DND-41 (cell line): ENCODE measurements at regions not wholly inside any gene's neighbourhood (a gene's known extent, or its start where the extent isn't known, plus 50 kb on each side); places are given as distances from the start of the nearest gene placed in this dataset.

ENCODE experiments used
- ATAC-seq: fragments of 200-7000 bp; cut with Tn5 transposase; 3 replicates; pipeline ENCODE4 v1.9.1; 2021; ENCODE audit warnings: low read depth; ENCODE audit not compliant: insufficient read depth
- DNase-seq: peaks from one replicate; pipeline ENCODE4 v3.0.0-alpha.2; 2020
- H2AFZ ChIP-seq: 2 replicates; pipeline ENCODE4 v1.6.0; 2012; ENCODE audit warnings: low read depth, low read length
- H3K27ac ChIP-seq: 2 replicates; pipeline ENCODE4 v1.5.1; 2012; ENCODE audit warnings: low read length, inconsistent platforms
- H3K27me3 ChIP-seq: fragments of 200-600 bp; sonication (generic); 2 replicates; pipeline ENCODE4 v1.6.0; 2012; ENCODE audit warnings: low read length, mild to moderate bottlenecking, inconsistent platforms; ENCODE audit not compliant: insufficient read depth, poor library complexity
- H3K36me3 ChIP-seq: 2 replicates; pipeline ENCODE4 v1.5.1; 2012; ENCODE audit warnings: low read length, inconsistent platforms; ENCODE audit not compliant: insufficient read depth
- H3K4me1 ChIP-seq: 2 replicates; pipeline ENCODE4 v1.5.1; 2012; ENCODE audit warnings: mild to moderate bottlenecking, low read length; ENCODE audit not compliant: insufficient read depth
- H3K4me2 ChIP-seq: 2 replicates; pipeline ENCODE4 v1.6.0; 2012; ENCODE audit warnings: mild to moderate bottlenecking, moderate library complexity, low read length, inconsistent platforms; ENCODE audit not compliant: insufficient read depth
- H3K4me3 ChIP-seq, 2 experiments: fragments of 200-600 bp in 1 of 2; shearing (Covaris generic) in 1 of 2; 2 replicates each; pipeline ENCODE4 v1.5.1; 2012 to 2016; ENCODE audit warnings: inconsistent platforms in 2 of 2, low read length in 2 of 2, mild to moderate bottlenecking in 2 of 2, low read depth in 1 of 2, moderate library complexity in 1 of 2
- H3K79me2 ChIP-seq: 2 replicates; pipeline ENCODE4 v1.6.0; 2012; ENCODE audit warnings: low read length, inconsistent platforms; ENCODE audit not compliant: insufficient read depth
- H3K9ac ChIP-seq: 2 replicates; pipeline ENCODE4 v1.6.0; 2012; ENCODE audit warnings: low read depth, mild to moderate bottlenecking, inconsistent platforms, low read length, moderate library complexity
- H3K9me3 ChIP-seq: 2 replicates; pipeline ENCODE4 v1.5.1; 2012; ENCODE audit warnings: low read length, moderate library complexity, mild to moderate bottlenecking, inconsistent platforms; ENCODE audit not compliant: insufficient read depth, severe bottlenecking
- H4K20me1 ChIP-seq: 2 replicates; pipeline ENCODE4 v1.6.0; 2012; ENCODE audit warnings: low read length; ENCODE audit not compliant: insufficient read depth
- CTCF ChIP-seq: IDR thresholded peaks from 2 replicates; pipeline ENCODE4 v1.5.1; 2012; ENCODE audit warnings: borderline replicate concordance, low read length, moderate library complexity, mild to moderate bottlenecking; ENCODE audit not compliant: poor library complexity, severe bottlenecking; ENCODE audit errors: extremely low read depth
- EZH2 ChIP-seq: IDR thresholded peaks from 3 replicates; pipeline ENCODE4 v1.6.1; 2012; ENCODE audit warnings: borderline replicate concordance, low read depth, mild to moderate bottlenecking, moderate library complexity, low read length, inconsistent platforms; ENCODE audit not compliant: severe bottlenecking

DNA sequence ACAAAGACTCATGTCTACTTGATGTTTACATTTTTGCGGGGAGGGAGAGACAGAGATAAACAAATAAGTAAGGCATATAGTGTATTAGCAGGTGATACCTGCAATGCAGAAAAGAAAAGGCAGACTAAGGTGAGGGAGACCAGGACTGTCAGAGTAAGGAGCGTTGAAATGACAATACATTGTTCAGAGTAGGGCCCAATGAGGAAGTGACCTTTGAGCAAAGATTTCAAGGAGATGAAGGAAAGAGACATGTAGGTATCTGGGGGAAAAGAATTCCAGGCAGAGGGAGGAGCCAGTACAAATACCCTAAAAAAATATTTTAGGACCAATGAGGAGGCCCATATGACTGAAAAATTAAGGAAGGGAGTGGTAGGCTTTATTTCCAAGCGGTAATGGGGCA lies 162.7 kb upstream of the PRSS1 start:
- H4K20me1 ChIP-seq, result no peaks in the 10 kb centered on the region

GRCh38 chr7:142585425-142585824 lies 163.8 kb upstream of the PRSS1 start:
- no peaks in the 10 kb centered on the region for H3K9me3 ChIP-seq
- H3K4me3 ChIP-seq, result no peak overlapping the region
- DNase-seq (peak; percentile 30), ATAC-seq (peak; percentile 41; the same call in 1 of the 3 replicates)
- TF ChIP-seq EZH2 (no peak), CTCF (peak; percentile 57)
- H3K27me3 ChIP-seq, result no peaks in the 10 kb centered on the region
- H2AFZ ChIP-seq, result no peak overlapping the region
- H3K79me2 ChIP-seq, result no peaks in the 10 kb centered on the region
- peaks cover 54% of the 10 kb centered on the region for H3K4me1 ChIP-seq
- peak overlapping the region; percentile 46; the same call in 1 of the 2 replicates for H3K27ac ChIP-seq
- H3K9ac ChIP-seq, result no peak overlapping the region
- no peak overlapping the region for H3K4me2 ChIP-seq
- no peaks in the 10 kb centered on the region for H3K36me3 ChIP-seq
- no peaks in the 10 kb centered on the region for H4K20me1 ChIP-seq

More for the DNA sequence above, 162.7 kb upstream of the PRSS1 start:
- no peak for TF ChIP-seq CTCF
- no peak for TF ChIP-seq EZH2
- no peak for DNase-seq
- 0 out of 2 replicates have a peak overlapping the region, but pooled peaks have one; percentile 26 for H3K27ac ChIP-seq
- H2AFZ ChIP-seq, result no peak overlapping the region
- no peaks in the 10 kb centered on the region for H3K79me2 ChIP-seq
- peaks cover 42% of the 10 kb centered on the region for H3K4me1 ChIP-seq
- no peak overlapping the region for H3K4me3 ChIP-seq
- ATAC-seq, result no peak
- H3K9ac ChIP-seq, result no peak overlapping the region
- H3K4me2 ChIP-seq, result no peak overlapping the region
- no peaks in the 10 kb centered on the region for H3K9me3 ChIP-seq
- H3K36me3 ChIP-seq, result no peaks in the 10 kb centered on the region
- no peaks in the 10 kb centered on the region for H3K27me3 ChIP-seq

GRCh38 chr7:142584765-142585164 lies 164.5 kb upstream of the PRSS1 start:
- peaks cover 60% of the 10 kb centered on the region for H3K4me1 ChIP-seq
- no peak for TF ChIP-seq EZH2
- TF ChIP-seq CTCF, result no peak
- no peak for ATAC-seq

DNA sequence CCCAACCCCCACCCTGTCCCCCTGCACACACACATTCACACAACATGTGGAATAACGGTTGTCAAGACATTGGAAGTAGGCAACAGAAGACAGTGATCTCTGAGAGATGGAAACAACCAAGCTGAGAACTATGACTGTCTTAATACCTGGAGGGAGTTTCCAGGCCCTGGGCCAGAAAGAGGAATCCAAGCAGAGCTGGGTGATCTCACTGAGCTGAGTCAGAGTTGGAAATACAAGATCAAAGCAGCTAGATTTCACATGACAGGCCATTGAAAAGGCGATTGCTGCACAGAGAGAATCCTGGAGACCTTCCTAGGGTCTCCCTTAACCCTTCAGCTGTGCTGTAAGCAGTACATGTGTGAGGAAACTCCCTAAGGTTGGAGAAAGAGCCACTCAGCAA lies 165.8 kb upstream of the PRSS1 start:
- Histone ChIP-seq H3K27me3 (no peaks in the 10 kb centered on the region), H3K36me3 (no peaks in the 10 kb centered on the region), H3K4me3 (no peak overlapping the region), H4K20me1 (no peaks in the 10 kb centered on the region), H3K9ac (no peak overlapping the region), H3K4me2 (no peak overlapping the region), H3K79me2 (no peaks in the 10 kb centered on the region), H2AFZ (no peak overlapping the region), H3K4me1 (peaks cover 73% of the 10 kb centered on the region), H3K9me3 (no peaks in the 10 kb centered on the region), H3K27ac (peak overlapping the region; percentile 46; the same call in 1 of the 2 replicates)
- ATAC-seq (no peak), DNase-seq (no peak)
- TF ChIP-seq EZH2, result no peak
- TF ChIP-seq CTCF, result no peak

More at GRCh38 chr7:142584765-142585164, 164.5 kb upstream of the PRSS1 start:
- H3K79me2 ChIP-seq, result no peaks in the 10 kb centered on the region
- H4K20me1 ChIP-seq, result no peaks in the 10 kb centered on the region
- H3K27me3 ChIP-seq, result no peaks in the 10 kb centered on the region
- H3K9me3 ChIP-seq, result no peaks in the 10 kb centered on the region
- H3K27ac ChIP-seq, result no peak overlapping the region; the same call in 1 of the 2 replicates
- H2AFZ ChIP-seq, result no peak overlapping the region
- no peak for DNase-seq
- no peak overlapping the region for H3K9ac ChIP-seq
- no peak overlapping the region for H3K4me2 ChIP-seq
- H3K36me3 ChIP-seq, result no peaks in the 10 kb centered on the region
- H3K4me3 ChIP-seq, result no peak overlapping the region
